GM12878 (cell line): ENCODE measurements at regions not wholly inside any gene's neighbourhood (a gene's known extent, or its start where the extent isn't known, plus 50 kb on each side); places are given as distances from the start of the nearest gene placed in this dataset.

Experiments used
- ATAC-seq: fragments of 200-7000 bp; cut with Tn5 transposase; 3 replicates; pipeline ENCODE4 v1.9.1; 2020; ENCODE audit warnings: mild to moderate bottlenecking, moderate library complexity
- BruUV-seq: library from RNA; stranded (reverse); fragments of 400-500 nt; replicated peaks from 2 replicates; lab custom pipeline; 2021; lab: Mats Ljungman, UMichigan
- CTCF ChIA-PET: fragments of 300-600 bp; sonication (Branson Sonifier 250); formaldehyde crosslinking; extraction: SDS; loops from one replicate; lab custom pipeline; 2021; ENCODE audit warnings: inconsistent platforms; lab: Yijun Ruan, JAX
- POLR2A ChIA-PET: fragments of 350-600 bp; formaldehyde crosslinking; extraction: SDS; loops from one replicate; lab custom pipeline; 2021; ENCODE audit warnings: inconsistent platforms; lab: Charles Lee
- RAD21 ChIA-PET: fragments of 300-600 bp; sonication (Branson Sonifier 250); formaldehyde crosslinking; loops from one replicate; lab custom pipeline; 2023; ENCODE audit warnings: antibody characterized with exemption; ENCODE audit not compliant: unreplicated experiment; lab: Charles Lee
- SMC1A ChIA-PET: fragments of 300-600 bp; sonication (Branson Sonifier 250); formaldehyde crosslinking; loops from one replicate; lab custom pipeline; 2023; ENCODE audit not compliant: unreplicated experiment, uncharacterized antibody; lab: Charles Lee
- DNase-seq: peaks from one replicate; pipeline ENCODE4 v3.0.0-alpha.2; 2011; ENCODE audit warnings: low read depth, low spot score
- FAIRE-seq: peaks from 3 replicates; lab custom pipeline; 2011; peaks lifted over from hg19 to GRCh38; lab: Jason Lieb, UNC
- H2AFZ ChIP-seq: 2 replicates; pipeline ENCODE4 v1.6.0; 2011; ENCODE audit warnings: low read depth, low read length, control low read depth; ENCODE audit not compliant: control insufficient read depth
- H3K27ac ChIP-seq: 2 replicates; pipeline ENCODE4 v1.5.1; 2011; ENCODE audit warnings: control low read depth; ENCODE audit not compliant: control insufficient read depth, insufficient read depth
- H3K27me3 ChIP-seq, 2 experiments: replicated peaks in 1 of 2; 2 replicates each; pipeline versions ENCODE4 v1.6.0 to v1.6.1; 2011; ENCODE audit warnings: low read length in 1 of 2; ENCODE audit not compliant: control insufficient read depth in 2 of 2, insufficient read depth in 2 of 2
- H3K36me3 ChIP-seq, 2 experiments: 2 replicates each; pipeline ENCODE4 v1.5.1; 2011; ENCODE audit warnings: low read length in 1 of 2; ENCODE audit not compliant: control insufficient read depth in 2 of 2, insufficient read depth in 2 of 2
- H3K4me1 ChIP-seq: 2 replicates; pipeline ENCODE4 v1.6.1; 2011; ENCODE audit warnings: mild to moderate bottlenecking, low read length, moderate library complexity, mixed read lengths; ENCODE audit not compliant: control insufficient read depth, insufficient read depth
- H3K4me2 ChIP-seq: 2 replicates; pipeline ENCODE4 v1.6.0; 2011; ENCODE audit warnings: control low read depth; ENCODE audit not compliant: control insufficient read depth, insufficient read depth
- H3K4me3 ChIP-seq: fragments of 200-600 bp; sonication (generic); 2 replicates; pipeline ENCODE4 v1.5.1; 2016
- H3K79me2 ChIP-seq: 2 replicates; pipeline ENCODE4 v1.6.0; 2011; ENCODE audit warnings: low read length; ENCODE audit not compliant: control insufficient read depth, insufficient read depth
- H3K9ac ChIP-seq: 2 replicates; pipeline ENCODE4 v1.8.0; 2011; ENCODE audit warnings: low read length, control low read depth, mixed read lengths; ENCODE audit not compliant: control insufficient read depth, insufficient read depth
- H3K9me3 ChIP-seq: replicated peaks from 3 replicates; pipeline ENCODE4 v1.5.1; 2011; ENCODE audit warnings: mild to moderate bottlenecking, low read length; ENCODE audit not compliant: control insufficient read depth, insufficient read depth
- H4K20me1 ChIP-seq: 2 replicates; pipeline ENCODE4 v1.6.0; 2011; ENCODE audit not compliant: control insufficient read depth, insufficient read depth
- ZBTB40 ChIP-seq: fragments of 450-650 bp; IDR thresholded peaks from 2 replicates; pipeline ENCODE4 v1.6.1; 2016; ENCODE audit warnings: mild to moderate bottlenecking, moderate library complexity, borderline replicate concordance
- ZNF592 ChIP-seq: fragments of 450-650 bp; IDR thresholded peaks from 2 replicates; pipeline ENCODE4 v1.6.1; 2017; ENCODE audit warnings: mild to moderate bottlenecking, moderate library complexity
- WGBS: methylation state at CpG from one replicate; pipeline ENCODE4 v1.1.6; 2016; ENCODE audit warnings: low lambda C conversion rate; ENCODE audit not compliant: insufficient replicate concordance, insufficient coverage; ENCODE audit errors: missing lambda C conversion rate; 5-methylcytosine and 5-hydroxymethylcytosine counted together
- in situ Hi-C: fragments of 300-500 bp; cut with MboI; formaldehyde crosslinking; loops from 9 replicates; pipeline ENCODE4 v1.14.3; 2018; ENCODE audit warnings: mixed read lengths
- intact Hi-C: fragments of 100-400 bp; cut with micrococcal nuclease; formaldehyde crosslinking; loops from one replicate; pipeline ENCODE4 v1.14.2; 2022; ENCODE audit not compliant: unreplicated experiment

GRCh38 chr1:229888157-229888556 is 178.9 kb upstream of the GALNT2 start:
- no peak for ATAC-seq

More at GRCh38 chr1:229888157-229888556, 178.9 kb upstream of the GALNT2 start:
- Histone ChIP-seq H3K9ac (no peak overlapping the region), H3K27me3 (peaks cover 2 to 4% of the 10 kb centered on the region in 2 experiments; a peak in 3 of 4 replicates), H3K4me3 (no peak overlapping the region), H3K27ac (no peak overlapping the region), H3K79me2 (no peaks in the 10 kb centered on the region), H3K36me3 (no peaks in the 10 kb centered on the region), H4K20me1 (no peaks in the 10 kb centered on the region), H2AFZ (no peak overlapping the region), H3K9me3 (no peaks in the 10 kb centered on the region), H3K4me2 (no peak overlapping the region), H3K4me1 (no peaks in the 10 kb centered on the region)
- in situ Hi-C loops: no loop called here
- intact Hi-C loops: no loop called here
- POLR2A ChIA-PET: no interaction called here
- 82% methylated on average over 2 of the region's 2 CpGs for WGBS
- no peak for DNase-seq
- FAIRE-seq: no peak
- no TSS peak for BruUV-seq
- SMC1A ChIA-PET: interaction anchor here (0.8 to 1.1 kb wide), 2 partner anchors 11 to 12 kb away, joined by 3 read pairs; no protein-coding TSS in a partner anchor
- CTCF ChIA-PET: interaction anchor here (1.1 kb wide), 1 partner anchor 11 kb away, joined by 3 read pairs; no protein-coding TSS in a partner anchor
- RAD21 ChIA-PET: no interaction called here
- TF ChIP-seq ZBTB40 (peak; percentile 45; the same call in 1 of the 2 replicates), ZNF592 (no peak)
